ENCODE measurements at regions not wholly inside any gene's neighbourhood (a gene's known extent, or its start where the extent isn't known, plus 50 kb on each side); places are given as distances from the start of the nearest gene placed in this dataset.
A peak's percentile ranks its signal among the peaks of the same experiment; 100 is the strongest.

GRCh38 chr1:240711020-240711419 is 99.1 kb upstream of the GREM2 start (continued):
- TF ChIP-seq EZH2 (IDR thresholded peaks at IDR 0.05; ENCODE audit: low read depth, unreplicated experiment) (no peak), CREB1 (CRISPR knock-in tag; IDR thresholded peaks at IDR 0.05; ENCODE audit: low read depth) (no peak), ETS1 (IDR thresholded peaks at IDR 0.05) (no peak), ZNF331 (CRISPR knock-in tag; IDR thresholded peaks at IDR 0.05; ENCODE audit: low read depth) (no peak)

DNA sequence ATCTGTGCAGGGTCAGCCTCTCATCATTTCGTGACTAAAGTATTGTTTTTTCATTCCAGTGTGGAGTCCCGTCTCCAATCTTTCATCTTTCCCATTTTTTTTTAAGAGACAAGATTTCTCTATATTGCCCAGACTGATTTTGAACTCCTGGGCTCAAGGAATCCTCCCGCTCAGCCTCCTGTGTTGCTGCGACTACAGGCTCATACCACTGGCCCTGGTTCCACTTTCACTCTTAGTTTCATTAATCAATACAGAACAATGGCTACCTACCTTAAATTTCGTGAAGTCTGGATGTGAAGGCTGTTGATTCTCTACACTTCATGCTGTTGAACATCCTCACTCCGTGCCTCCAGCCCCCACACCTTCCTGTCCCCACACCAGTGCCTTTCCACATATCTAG is 97.7 kb upstream of the GREM2 start:
- H3K4me3 Mint-ChIP-seq, result no peak overlapping the region
- Histone ChIP-seq H3K27me3 (ENCODE audit: insufficient read depth) (no peaks in the 10 kb centered on the region), H3K4me3 (no peak overlapping the region), H2AFZ (peak overlapping the region; percentile 15), H3K4me1 (ENCODE audit: insufficient read depth) (no peaks in the 10 kb centered on the region), H4K20me1 (replicated peaks; ENCODE audit: insufficient read depth) (no peaks in the 10 kb centered on the region), H3K9me2 (ENCODE audit: insufficient read depth) (no peaks in the 10 kb centered on the region), H3K36me3 (ENCODE audit: insufficient read depth) (no peaks in the 10 kb centered on the region), H3K79me2 (replicated peaks; ENCODE audit: insufficient read depth) (no peaks in the 10 kb centered on the region), H3K4me2 (no peak overlapping the region), H3F3A (replicated peaks; ENCODE audit: low read depth) (no peaks in the 10 kb centered on the region), H3K27ac (ENCODE audit: low read depth) (no peak overlapping the region)
- ATAC-seq (no peak), DNase-seq (ENCODE audit: low spot score) (no peak)
- no peaks in the 10 kb centered on the region for H3K9me3 Mint-ChIP-seq
- H3K27ac Mint-ChIP-seq, result no peak overlapping the region
- H3K4me1 Mint-ChIP-seq, result no peaks in the 10 kb centered on the region
- H3K36me3 Mint-ChIP-seq (ENCODE audit: low read depth), result no peaks in the 10 kb centered on the region
- peaks cover 2% of the 10 kb centered on the region for H3K27me3 Mint-ChIP-seq (ENCODE audit: insufficient read depth, low read depth, poor library complexity)
- TF ChIP-seq, protein P1, sequence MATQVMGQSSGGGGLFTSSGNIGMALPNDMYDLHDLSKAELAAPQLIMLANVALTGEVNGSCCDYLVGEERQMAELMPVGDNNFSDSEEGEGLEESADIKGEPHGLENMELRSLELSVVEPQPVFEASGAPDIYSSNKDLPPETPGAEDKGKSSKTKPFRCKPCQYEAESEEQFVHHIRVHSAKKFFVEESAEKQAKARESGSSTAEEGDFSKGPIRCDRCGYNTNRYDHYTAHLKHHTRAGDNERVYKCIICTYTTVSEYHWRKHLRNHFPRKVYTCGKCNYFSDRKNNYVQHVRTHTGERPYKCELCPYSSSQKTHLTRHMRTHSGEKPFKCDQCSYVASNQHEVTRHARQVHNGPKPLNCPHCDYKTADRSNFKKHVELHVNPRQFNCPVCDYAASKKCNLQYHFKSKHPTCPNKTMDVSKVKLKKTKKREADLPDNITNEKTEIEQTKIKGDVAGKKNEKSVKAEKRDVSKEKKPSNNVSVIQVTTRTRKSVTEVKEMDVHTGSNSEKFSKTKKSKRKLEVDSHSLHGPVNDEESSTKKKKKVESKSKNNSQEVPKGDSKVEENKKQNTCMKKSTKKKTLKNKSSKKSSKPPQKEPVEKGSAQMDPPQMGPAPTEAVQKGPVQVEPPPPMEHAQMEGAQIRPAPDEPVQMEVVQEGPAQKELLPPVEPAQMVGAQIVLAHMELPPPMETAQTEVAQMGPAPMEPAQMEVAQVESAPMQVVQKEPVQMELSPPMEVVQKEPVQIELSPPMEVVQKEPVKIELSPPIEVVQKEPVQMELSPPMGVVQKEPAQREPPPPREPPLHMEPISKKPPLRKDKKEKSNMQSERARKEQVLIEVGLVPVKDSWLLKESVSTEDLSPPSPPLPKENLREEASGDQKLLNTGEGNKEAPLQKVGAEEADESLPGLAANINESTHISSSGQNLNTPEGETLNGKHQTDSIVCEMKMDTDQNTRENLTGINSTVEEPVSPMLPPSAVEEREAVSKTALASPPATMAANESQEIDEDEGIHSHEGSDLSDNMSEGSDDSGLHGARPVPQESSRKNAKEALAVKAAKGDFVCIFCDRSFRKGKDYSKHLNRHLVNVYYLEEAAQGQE (IDR thresholded peaks at IDR 0.05; ENCODE audit: unreplicated experiment), result no peak
- no peak for TF ChIP-seq ZNF114 (CRISPR knock-in tag; IDR thresholded peaks at IDR 0.05)
- TF ChIP-seq, protein P2, sequence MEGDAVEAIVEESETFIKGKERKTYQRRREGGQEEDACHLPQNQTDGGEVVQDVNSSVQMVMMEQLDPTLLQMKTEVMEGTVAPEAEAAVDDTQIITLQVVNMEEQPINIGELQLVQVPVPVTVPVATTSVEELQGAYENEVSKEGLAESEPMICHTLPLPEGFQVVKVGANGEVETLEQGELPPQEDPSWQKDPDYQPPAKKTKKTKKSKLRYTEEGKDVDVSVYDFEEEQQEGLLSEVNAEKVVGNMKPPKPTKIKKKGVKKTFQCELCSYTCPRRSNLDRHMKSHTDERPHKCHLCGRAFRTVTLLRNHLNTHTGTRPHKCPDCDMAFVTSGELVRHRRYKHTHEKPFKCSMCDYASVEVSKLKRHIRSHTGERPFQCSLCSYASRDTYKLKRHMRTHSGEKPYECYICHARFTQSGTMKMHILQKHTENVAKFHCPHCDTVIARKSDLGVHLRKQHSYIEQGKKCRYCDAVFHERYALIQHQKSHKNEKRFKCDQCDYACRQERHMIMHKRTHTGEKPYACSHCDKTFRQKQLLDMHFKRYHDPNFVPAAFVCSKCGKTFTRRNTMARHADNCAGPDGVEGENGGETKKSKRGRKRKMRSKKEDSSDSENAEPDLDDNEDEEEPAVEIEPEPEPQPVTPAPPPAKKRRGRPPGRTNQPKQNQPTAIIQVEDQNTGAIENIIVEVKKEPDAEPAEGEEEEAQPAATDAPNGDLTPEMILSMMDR (conservative IDR thresholded peaks at IDR 0.05; ENCODE audit: low read depth in 2 of 2), result no peak
- TF ChIP-seq JUNB (IDR thresholded peaks at IDR 0.05; ENCODE audit: unreplicated experiment), result no peak
- TF ChIP-seq EZH2 (IDR thresholded peaks at IDR 0.05; ENCODE audit: low read depth, unreplicated experiment), result no peak
- TF ChIP-seq CREB1 (CRISPR knock-in tag; IDR thresholded peaks at IDR 0.05; ENCODE audit: low read depth), result no peak
- TF ChIP-seq, protein P3, sequence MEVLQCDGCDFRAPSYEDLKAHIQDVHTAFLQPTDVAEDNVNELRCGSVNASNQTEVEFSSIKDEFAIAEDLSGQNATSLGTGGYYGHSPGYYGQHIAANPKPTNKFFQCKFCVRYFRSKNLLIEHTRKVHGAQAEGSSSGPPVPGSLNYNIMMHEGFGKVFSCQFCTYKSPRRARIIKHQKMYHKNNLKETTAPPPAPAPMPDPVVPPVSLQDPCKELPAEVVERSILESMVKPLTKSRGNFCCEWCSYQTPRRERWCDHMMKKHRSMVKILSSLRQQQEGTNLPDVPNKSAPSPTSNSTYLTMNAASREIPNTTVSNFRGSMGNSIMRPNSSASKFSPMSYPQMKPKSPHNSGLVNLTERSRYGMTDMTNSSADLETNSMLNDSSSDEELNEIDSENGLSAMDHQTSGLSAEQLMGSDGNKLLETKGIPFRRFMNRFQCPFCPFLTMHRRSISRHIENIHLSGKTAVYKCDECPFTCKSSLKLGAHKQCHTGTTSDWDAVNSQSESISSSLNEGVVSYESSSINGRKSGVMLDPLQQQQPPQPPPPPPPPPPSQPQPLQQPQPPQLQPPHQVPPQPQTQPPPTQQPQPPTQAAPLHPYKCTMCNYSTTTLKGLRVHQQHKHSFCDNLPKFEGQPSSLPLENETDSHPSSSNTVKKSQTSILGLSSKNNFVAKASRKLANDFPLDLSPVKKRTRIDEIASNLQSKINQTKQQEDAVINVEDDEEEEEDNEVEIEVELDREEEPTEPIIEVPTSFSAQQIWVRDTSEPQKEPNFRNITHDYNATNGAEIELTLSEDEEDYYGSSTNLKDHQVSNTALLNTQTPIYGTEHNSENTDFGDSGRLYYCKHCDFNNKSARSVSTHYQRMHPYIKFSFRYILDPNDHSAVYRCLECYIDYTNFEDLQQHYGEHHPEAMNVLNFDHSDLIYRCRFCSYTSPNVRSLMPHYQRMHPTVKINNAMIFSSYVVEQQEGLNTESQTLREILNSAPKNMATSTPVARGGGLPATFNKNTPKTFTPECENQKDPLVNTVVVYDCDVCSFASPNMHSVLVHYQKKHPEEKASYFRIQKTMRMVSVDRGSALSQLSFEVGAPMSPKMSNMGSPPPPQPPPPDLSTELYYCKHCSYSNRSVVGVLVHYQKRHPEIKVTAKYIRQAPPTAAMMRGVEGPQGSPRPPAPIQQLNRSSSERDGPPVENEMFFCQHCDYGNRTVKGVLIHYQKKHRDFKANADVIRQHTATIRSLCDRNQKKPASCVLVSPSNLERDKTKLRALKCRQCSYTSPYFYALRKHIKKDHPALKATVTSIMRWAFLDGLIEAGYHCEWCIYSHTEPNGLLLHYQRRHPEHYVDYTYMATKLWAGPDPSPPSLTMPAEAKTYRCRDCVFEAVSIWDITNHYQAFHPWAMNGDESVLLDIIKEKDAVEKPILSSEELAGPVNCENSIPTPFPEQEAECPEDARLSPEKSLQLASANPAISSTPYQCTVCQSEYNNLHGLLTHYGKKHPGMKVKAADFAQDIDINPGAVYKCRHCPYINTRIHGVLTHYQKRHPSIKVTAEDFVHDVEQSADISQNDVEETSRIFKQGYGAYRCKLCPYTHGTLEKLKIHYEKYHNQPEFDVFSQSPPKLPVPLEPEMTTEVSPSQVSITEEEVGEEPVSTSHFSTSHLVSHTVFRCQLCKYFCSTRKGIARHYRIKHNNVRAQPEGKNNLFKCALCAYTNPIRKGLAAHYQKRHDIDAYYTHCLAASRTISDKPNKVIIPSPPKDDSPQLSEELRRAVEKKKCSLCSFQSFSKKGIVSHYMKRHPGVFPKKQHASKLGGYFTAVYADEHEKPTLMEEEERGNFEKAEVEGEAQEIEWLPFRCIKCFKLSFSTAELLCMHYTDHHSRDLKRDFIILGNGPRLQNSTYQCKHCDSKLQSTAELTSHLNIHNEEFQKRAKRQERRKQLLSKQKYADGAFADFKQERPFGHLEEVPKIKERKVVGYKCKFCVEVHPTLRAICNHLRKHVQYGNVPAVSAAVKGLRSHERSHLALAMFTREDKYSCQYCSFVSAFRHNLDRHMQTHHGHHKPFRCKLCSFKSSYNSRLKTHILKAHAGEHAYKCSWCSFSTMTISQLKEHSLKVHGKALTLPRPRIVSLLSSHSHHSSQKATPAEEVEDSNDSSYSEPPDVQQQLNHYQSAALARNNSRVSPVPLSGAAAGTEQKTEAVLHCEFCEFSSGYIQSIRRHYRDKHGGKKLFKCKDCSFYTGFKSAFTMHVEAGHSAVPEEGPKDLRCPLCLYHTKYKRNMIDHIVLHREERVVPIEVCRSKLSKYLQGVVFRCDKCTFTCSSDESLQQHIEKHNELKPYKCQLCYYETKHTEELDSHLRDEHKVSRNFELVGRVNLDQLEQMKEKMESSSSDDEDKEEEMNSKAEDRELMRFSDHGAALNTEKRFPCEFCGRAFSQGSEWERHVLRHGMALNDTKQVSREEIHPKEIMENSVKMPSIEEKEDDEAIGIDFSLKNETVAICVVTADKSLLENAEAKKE (CRISPR knock-in tag; IDR thresholded peaks at IDR 0.05), result no peak
- no peak for TF ChIP-seq POLR2AphosphoS5 (IDR thresholded peaks at IDR 0.05; ENCODE audit: low read depth)
- TF ChIP-seq STAT1 (IDR thresholded peaks at IDR 0.05; ENCODE audit: unreplicated experiment), result no peak
- no peak for TF ChIP-seq ZNF331 (CRISPR knock-in tag; IDR thresholded peaks at IDR 0.05; ENCODE audit: low read depth)
- no peak for TF ChIP-seq EZH2phosphoT487 (IDR thresholded peaks at IDR 0.05; ENCODE audit: unreplicated experiment)
- no peak for TF ChIP-seq NANOG (IDR thresholded peaks at IDR 0.05; ENCODE audit: borderline replicate concordance)
